ENCODE measurements at regions not wholly inside any gene's neighbourhood (a gene's known extent, or its start where the extent isn't known, plus 50 kb on each side); places are given as distances from the start of the nearest gene placed in this dataset.

GRCh38 chr4:153148791-153149190 is 55.5 kb upstream of the TRIM2 start:
- no peak overlapping the region for H3K4me3 ChIP-seq (ENCODE audit: low read length)
- no peak for TF ChIP-seq ZNF274 (IDR thresholded peaks at IDR 0.05; ENCODE audit: low read depth, low read length)

GRCh38 chr4:153151535-153152455 is 52.4 kb upstream of the TRIM2 start:
- H3K4me3 ChIP-seq (ENCODE audit: low read length): no peak overlapping the region; the same call in 1 of the 2 replicates

GRCh38 chr4:153152501-153153338 is 51.5 kb upstream of the TRIM2 start:
- H3K4me3 ChIP-seq (ENCODE audit: low read length): peak overlapping the region; percentile 40; the same call in 1 of the 2 replicates
- no peak for TF ChIP-seq ZNF274 (IDR thresholded peaks at IDR 0.05; ENCODE audit: low read depth, low read length)

More at GRCh38 chr4:153151535-153152455, 52.4 kb upstream of the TRIM2 start:
- no peak for TF ChIP-seq ZNF274 (IDR thresholded peaks at IDR 0.05; ENCODE audit: low read depth, low read length)

GRCh38 chr4:153153339-153153871 is 50.8 kb upstream of the TRIM2 start:
- TF ChIP-seq ZNF274 (IDR thresholded peaks at IDR 0.05; ENCODE audit: low read depth, low read length): no peak

GRCh38 chr4:153154007-153154975 is 50.0 kb upstream of the TRIM2 start:
- no peak for TF ChIP-seq ZNF274 (IDR thresholded peaks at IDR 0.05; ENCODE audit: low read depth, low read length)
- H3K4me3 ChIP-seq (ENCODE audit: low read length): peak overlapping the region; percentile 40; the same call in 1 of the 2 replicates

More at GRCh38 chr4:153153339-153153871, 50.8 kb upstream of the TRIM2 start:
- H3K4me3 ChIP-seq (ENCODE audit: low read length): peak overlapping the region; percentile 40; the same call in 1 of the 2 replicates
